WTC11 (cell line): ENCODE measurements at regions not wholly inside any gene's neighbourhood (a gene's known extent, or its start where the extent isn't known, plus 50 kb on each side); places are given as distances from the start of the nearest gene placed in this dataset.

ENCODE experiments used
- AR ChIP-seq: fragments of 250-450 bp; sonication (Bioruptor Pico); IDR thresholded peaks from 2 replicates; pipeline ENCODE4 v1.9.0; 2021; ENCODE audit warnings: mild to moderate bottlenecking
- ATF1 ChIP-seq: sonication (generic); formaldehyde crosslinking; IDR thresholded peaks from 2 replicates; pipeline ENCODE4 v1.8.1; 2023; ENCODE audit warnings: mild to moderate bottlenecking, moderate library complexity, missing genetic modification reagents
- CBFB ChIP-seq: sonication (generic); formaldehyde crosslinking; IDR thresholded peaks from 2 replicates; pipeline ENCODE4 v1.8.1; 2022; ENCODE audit warnings: mild to moderate bottlenecking, low read depth, missing genetic modification reagents
- CREM ChIP-seq: sonication (generic); formaldehyde crosslinking; IDR thresholded peaks from 2 replicates; pipeline ENCODE4 v1.8.1; 2022; ENCODE audit warnings: mild to moderate bottlenecking, missing genetic modification reagents, moderate library complexity
- CTCF ChIP-seq: fragments of 200-600 bp; IDR thresholded peaks from 2 replicates; pipeline ENCODE4 v1.8.0; 2022; ENCODE audit warnings: antibody characterized with exemption
- E2F1 ChIP-seq: sonication (generic); formaldehyde crosslinking; IDR thresholded peaks from 2 replicates; pipeline ENCODE4 v1.8.0; 2022; ENCODE audit warnings: mild to moderate bottlenecking, missing genetic modification reagents
- ETV6 ChIP-seq: sonication (generic); formaldehyde crosslinking; IDR thresholded peaks from 2 replicates; pipeline ENCODE4 v1.8.1; 2022; ENCODE audit warnings: mild to moderate bottlenecking, missing genetic modification reagents
- JUN ChIP-seq: sonication (generic); formaldehyde crosslinking; IDR thresholded peaks from 2 replicates; pipeline ENCODE4 v1.8.0; 2023; ENCODE audit warnings: mild to moderate bottlenecking, missing genetic modification reagents
- MXD4 ChIP-seq: fragments of 250-450 bp; sonication (Bioruptor Pico); IDR thresholded peaks from 2 replicates; pipeline ENCODE4 v1.8.0; 2021; ENCODE audit warnings: mild to moderate bottlenecking, moderate library complexity, borderline replicate concordance
- SMAD3 ChIP-seq: sonication (generic); formaldehyde crosslinking; IDR thresholded peaks from 2 replicates; pipeline ENCODE4 v1.8.0; 2022; ENCODE audit warnings: missing genetic modification reagents, mild to moderate bottlenecking, borderline replicate concordance
- SP1 ChIP-seq: sonication (generic); formaldehyde crosslinking; conservative IDR thresholded peaks from 2 replicates; pipeline ENCODE4 v1.8.1; 2022; ENCODE audit warnings: missing genetic modification reagents
- ZBTB21 ChIP-seq: sonication (generic); formaldehyde crosslinking; IDR thresholded peaks from 2 replicates; pipeline ENCODE4 v1.8.1; 2023; ENCODE audit warnings: mild to moderate bottlenecking, missing genetic modification reagents, borderline replicate concordance
- TF ChIP-seq, protein P1 (sequence below): sonication (generic); formaldehyde crosslinking; IDR thresholded peaks from 2 replicates; pipeline ENCODE4 v1.8.1; 2023; ENCODE audit warnings: mild to moderate bottlenecking, missing genetic modification reagents

DNA sequence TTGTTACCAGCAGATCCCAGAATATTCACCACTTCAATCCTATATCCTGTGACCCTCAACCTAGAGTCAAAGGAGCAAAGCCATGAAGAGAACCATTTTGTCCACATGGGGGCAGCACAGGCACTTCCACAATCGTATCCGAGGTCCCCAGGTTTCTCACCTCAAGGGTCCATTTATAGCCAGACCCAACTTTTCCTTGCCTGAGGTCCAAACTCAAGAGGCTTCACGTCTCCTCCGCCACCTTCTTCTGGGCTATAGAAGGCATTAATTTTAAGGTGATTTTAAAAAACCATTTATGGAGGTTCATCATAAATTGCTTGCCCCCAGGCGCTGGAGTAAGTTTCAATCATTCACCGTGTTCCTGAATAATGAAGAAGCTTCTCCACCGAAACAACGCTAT is 111.6 kb upstream of the NABP1 start:
- TF ChIP-seq JUN (CRISPR knock-in tag) (no peak), CTCF (peak; percentile 54; the same call in 1 of the 2 replicates), ATF1 (no peak), SP1 (no peak), ZBTB21 (no peak), ETV6 (CRISPR knock-in tag) (no peak), MXD4 (CRISPR knock-in tag) (no peak), SMAD3 (CRISPR knock-in tag) (no peak), CREM (CRISPR knock-in tag) (no peak), E2F1 (CRISPR knock-in tag) (no peak), AR (CRISPR knock-in tag) (no peak), CBFB (CRISPR knock-in tag) (no peak)
- TF ChIP-seq, protein P1, sequence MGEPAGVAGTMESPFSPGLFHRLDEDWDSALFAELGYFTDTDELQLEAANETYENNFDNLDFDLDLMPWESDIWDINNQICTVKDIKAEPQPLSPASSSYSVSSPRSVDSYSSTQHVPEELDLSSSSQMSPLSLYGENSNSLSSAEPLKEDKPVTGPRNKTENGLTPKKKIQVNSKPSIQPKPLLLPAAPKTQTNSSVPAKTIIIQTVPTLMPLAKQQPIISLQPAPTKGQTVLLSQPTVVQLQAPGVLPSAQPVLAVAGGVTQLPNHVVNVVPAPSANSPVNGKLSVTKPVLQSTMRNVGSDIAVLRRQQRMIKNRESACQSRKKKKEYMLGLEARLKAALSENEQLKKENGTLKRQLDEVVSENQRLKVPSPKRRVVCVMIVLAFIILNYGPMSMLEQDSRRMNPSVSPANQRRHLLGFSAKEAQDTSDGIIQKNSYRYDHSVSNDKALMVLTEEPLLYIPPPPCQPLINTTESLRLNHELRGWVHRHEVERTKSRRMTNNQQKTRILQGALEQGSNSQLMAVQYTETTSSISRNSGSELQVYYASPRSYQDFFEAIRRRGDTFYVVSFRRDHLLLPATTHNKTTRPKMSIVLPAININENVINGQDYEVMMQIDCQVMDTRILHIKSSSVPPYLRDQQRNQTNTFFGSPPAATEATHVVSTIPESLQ (CRISPR knock-in tag): no peak
